PFSK-1 (cell line): ENCODE measurements at regions not wholly inside any gene's neighbourhood (a gene's known extent, or its start where the extent isn't known, plus 50 kb on each side); places are given as distances from the start of the nearest gene placed in this dataset.

Experiments
- POLR2AphosphoS5 ChIP-seq: IDR thresholded peaks from 2 replicates; pipeline ENCODE4 v1.6.1; 2012; ENCODE audit warnings: low read depth, mild to moderate bottlenecking, control low read depth, low read length, moderate library complexity
- REST ChIP-seq, 2 experiments: IDR thresholded peaks; 2 replicates each; pipeline versions ENCODE4 v1.6.1 to v1.8.0; 2011 to 2012; ENCODE audit warnings: low read depth in 2 of 2, low read length in 2 of 2, control low read depth in 1 of 2, inconsistent platforms in 1 of 2, mild to moderate bottlenecking in 1 of 2, moderate library complexity in 1 of 2; ENCODE audit not compliant: insufficient read depth in 1 of 2
- SIN3A ChIP-seq: IDR thresholded peaks from 2 replicates; pipeline ENCODE4 v1.6.1; 2012; ENCODE audit warnings: mild to moderate bottlenecking, low read length, moderate library complexity, borderline replicate concordance; ENCODE audit not compliant: insufficient read depth

GRCh38 chr4:130640592-130640991, 1544.6 kb downstream of the C4orf33 start:
- TF ChIP-seq REST (IDR thresholded peaks at IDR 0.05; ENCODE audit: insufficient read depth in 1 of 2, low read depth in 2 of 2, low read length in 2 of 2) = no peak
- TF ChIP-seq POLR2AphosphoS5 = no peak
- no peak for TF ChIP-seq SIN3A
